Activated CD8-positive, alpha-beta memory T cell treated with anti-CD3 and anti-CD28 coated beads, Interleukin-2, amount 10 ng/mL, durations not matched to agents 7 days and 5 days (primary cell): ENCODE measurements at regions not wholly inside any gene's neighbourhood (a gene's known extent, or its start where the extent isn't known, plus 50 kb on each side); places are given as distances from the start of the nearest gene placed in this dataset.

ENCODE experiments used
- ATAC-seq: fragments of 150-1000 bp; cut with Tn5 transposase; one replicate; pipeline ENCODE4 v1.10.0; 2021; ENCODE audit warnings: moderate library complexity
- CTCF ChIA-PET: fragments of 350-600 bp; sonication (Branson Sonifier 250); formaldehyde crosslinking; loops from one replicate; lab custom pipeline; 2021; ENCODE audit warnings: antibody characterized with exemption; lab: Charles Lee
- DNase-seq: peaks from one replicate; pipeline ENCODE4 v3.0.0-alpha.2; 2020
- H3K27ac Mint-ChIP-seq: one replicate; pipeline ENCODE4 v1.8.0; 2021; ENCODE audit warnings: mild to moderate bottlenecking, mixed read lengths
- H3K27me3 Mint-ChIP-seq: one replicate; pipeline ENCODE4 v1.8.0; 2021; ENCODE audit warnings: mixed read lengths
- H3K36me3 Mint-ChIP-seq: one replicate; pipeline ENCODE4 v1.8.0; 2021; ENCODE audit warnings: mild to moderate bottlenecking, mixed read lengths
- H3K4me1 Mint-ChIP-seq: one replicate; pipeline ENCODE4 v1.8.0; 2021; ENCODE audit warnings: mixed read lengths
- H3K4me3 Mint-ChIP-seq: one replicate; pipeline ENCODE4 v1.8.0; 2021; ENCODE audit warnings: mild to moderate bottlenecking, moderate library complexity, mixed read lengths
- H3K9me3 Mint-ChIP-seq: one replicate; pipeline ENCODE4 v1.8.0; 2022; ENCODE audit warnings: low read depth, mixed read lengths

- Mint-ChIP-seq H3K27ac (no peak overlapping the region), H3K27me3 (peaks cover 2% of the 10 kb centered on the region), H3K4me1 (peaks cover 2% of the 10 kb centered on the region), H3K36me3 (no peaks in the 10 kb centered on the region), H3K4me3 (no peak overlapping the region), H3K9me3 (no peaks in the 10 kb centered on the region)
- ATAC-seq (no peak), DNase-seq (no peak)
- CTCF ChIA-PET: interaction anchor here (1.3 kb wide), 1 partner anchor 480 kb away, joined by 3 read pairs; no protein-coding TSS in a partner anchor
Observed at GRCh38 chr2:12534646-12535263, 182.0 kb upstream of the TRIB2 start.

DNA sequence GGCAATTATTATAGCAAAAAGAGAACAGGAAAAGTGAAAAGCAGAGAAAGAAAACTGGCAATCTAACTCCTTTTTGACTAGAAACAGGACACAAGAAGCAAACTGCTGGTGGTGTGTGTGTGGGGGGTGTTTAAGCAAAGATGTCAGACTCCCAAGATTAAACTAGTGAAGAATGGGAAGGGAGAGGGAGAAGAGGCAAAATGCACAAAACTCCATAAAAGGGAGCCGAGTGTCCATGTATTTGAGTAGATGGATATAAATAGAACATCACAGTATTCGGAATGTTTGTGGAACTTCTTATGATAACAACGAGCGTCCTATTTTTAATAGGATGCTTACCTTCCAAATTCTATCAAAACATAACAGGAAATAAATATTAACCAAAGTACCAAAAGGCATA is 179.8 kb upstream of the TRIB2 start:
- CTCF ChIA-PET: no interaction called here
- no peak overlapping the region for H3K27ac Mint-ChIP-seq
- H3K27me3 Mint-ChIP-seq: peaks cover 2% of the 10 kb centered on the region
- no peak overlapping the region for H3K4me3 Mint-ChIP-seq
- H3K9me3 Mint-ChIP-seq: no peaks in the 10 kb centered on the region
- ATAC-seq: no peak
- no peaks in the 10 kb centered on the region for H3K36me3 Mint-ChIP-seq
- no peak for DNase-seq
- peaks cover 2% of the 10 kb centered on the region for H3K4me1 Mint-ChIP-seq

DNA sequence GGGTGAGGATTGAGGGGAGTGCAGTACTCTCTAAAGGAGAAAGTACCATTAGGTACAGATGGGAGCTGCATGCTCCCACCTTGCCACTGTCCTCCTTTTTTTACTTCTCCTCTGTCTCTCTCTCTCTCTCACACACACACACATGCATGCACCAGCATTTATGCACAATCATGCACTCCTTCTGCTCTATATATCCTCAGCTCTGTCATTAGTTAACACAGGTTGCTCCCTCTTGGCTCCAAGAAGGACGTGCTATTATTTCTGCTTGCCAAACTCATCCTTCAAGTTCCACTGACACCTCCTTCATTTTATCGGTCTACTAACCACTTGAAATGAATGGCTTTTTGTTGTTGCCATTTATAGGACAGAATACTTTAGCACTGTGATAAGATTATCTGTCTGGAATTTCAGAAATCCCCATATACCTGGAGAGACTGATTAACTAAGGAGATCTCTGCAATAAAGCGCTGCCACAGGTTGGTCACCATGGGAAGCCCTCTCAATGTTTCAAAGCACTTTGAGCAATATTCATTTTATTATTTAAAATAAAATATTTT is 178.5 kb upstream of the TRIB2 start:
- H3K27me3 Mint-ChIP-seq: peaks cover 2% of the 10 kb centered on the region
- H3K36me3 Mint-ChIP-seq: no peaks in the 10 kb centered on the region
- no peak for DNase-seq
- H3K27ac Mint-ChIP-seq: no peak overlapping the region
- ATAC-seq: no peak
- H3K4me1 Mint-ChIP-seq: peaks cover 2% of the 10 kb centered on the region
- no peak overlapping the region for H3K4me3 Mint-ChIP-seq
- no peaks in the 10 kb centered on the region for H3K9me3 Mint-ChIP-seq
- CTCF ChIA-PET: no interaction called here

DNA sequence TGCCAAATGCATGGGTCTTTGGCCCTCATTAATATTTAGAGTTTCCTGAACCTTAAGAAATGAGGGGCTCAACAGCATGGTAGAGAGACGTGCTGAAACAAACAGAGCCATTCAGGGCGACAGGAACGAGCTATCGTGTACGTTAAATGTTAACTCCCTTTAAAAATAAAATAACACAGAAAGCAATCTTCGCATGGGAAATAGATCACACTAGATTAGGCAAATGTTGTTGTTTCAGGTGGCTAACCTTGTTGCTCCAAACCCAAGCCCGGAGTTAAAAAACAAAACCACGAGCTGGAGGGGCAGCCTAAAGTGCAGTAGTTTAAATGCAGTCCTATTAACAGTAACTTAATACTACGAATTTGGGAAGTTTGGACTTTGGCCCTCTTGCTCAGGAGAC is 177.4 kb upstream of the TRIB2 start:
- peaks cover 2% of the 10 kb centered on the region for H3K27me3 Mint-ChIP-seq
- H3K4me1 Mint-ChIP-seq: no peaks in the 10 kb centered on the region
- no peak for DNase-seq
- no peaks in the 10 kb centered on the region for H3K9me3 Mint-ChIP-seq
- no peak overlapping the region for H3K27ac Mint-ChIP-seq
- no peak overlapping the region for H3K4me3 Mint-ChIP-seq
- H3K36me3 Mint-ChIP-seq: no peaks in the 10 kb centered on the region
- ATAC-seq: no peak
- CTCF ChIA-PET: no interaction called here

DNA sequence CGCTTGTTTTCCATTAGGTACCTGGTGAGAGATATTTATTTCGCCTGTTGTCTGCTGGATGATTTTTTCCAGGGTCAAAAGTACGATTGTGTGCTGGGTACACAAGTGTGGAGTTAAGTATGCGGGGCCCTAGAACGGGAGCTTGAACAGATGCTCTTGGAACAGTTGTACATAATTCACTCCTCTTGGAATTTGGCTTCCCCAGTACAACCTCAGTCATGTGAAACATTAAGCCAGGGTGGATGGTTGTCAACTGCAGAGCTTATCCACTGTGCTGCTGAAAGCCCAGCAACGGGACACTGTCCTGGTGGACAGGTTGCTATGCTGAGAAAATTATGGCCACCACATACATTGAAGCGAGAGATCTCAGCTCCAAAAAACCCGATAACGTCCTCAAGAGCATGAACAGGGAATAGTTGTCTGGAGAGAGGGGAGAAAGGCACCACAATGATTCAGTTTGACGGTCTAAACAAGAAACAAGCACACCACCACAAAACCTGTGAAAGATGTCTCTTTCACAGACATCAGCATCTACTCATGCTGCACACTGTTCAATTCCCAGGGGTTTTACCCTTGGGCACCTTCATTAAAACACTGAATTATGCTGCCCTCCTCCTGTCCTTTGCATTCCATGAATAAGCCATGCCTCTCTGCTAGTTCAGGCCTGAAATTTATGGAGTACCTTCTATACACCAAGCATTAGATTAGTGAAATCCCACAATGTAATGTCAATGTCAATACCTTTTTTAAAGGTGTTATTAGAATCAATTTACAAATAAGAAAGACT is 176.8 kb upstream of the TRIB2 start:
- Mint-ChIP-seq H3K27ac (no peak overlapping the region), H3K27me3 (peaks cover under 1% of the 10 kb centered on the region), H3K4me1 (no peaks in the 10 kb centered on the region), H3K9me3 (no peaks in the 10 kb centered on the region), H3K36me3 (no peaks in the 10 kb centered on the region), H3K4me3 (no peak overlapping the region)
- CTCF ChIA-PET: no interaction called here
- no peak for DNase-seq
- no peak for ATAC-seq

GRCh38 chr2:12543076-12543977 is 173.4 kb upstream of the TRIB2 start:
- no peaks in the 10 kb centered on the region for H3K36me3 Mint-ChIP-seq
- no peak for DNase-seq
- H3K27ac Mint-ChIP-seq: no peak overlapping the region
- H3K4me1 Mint-ChIP-seq: no peaks in the 10 kb centered on the region
- H3K9me3 Mint-ChIP-seq: no peaks in the 10 kb centered on the region
- ATAC-seq: no peak
- CTCF ChIA-PET: interaction anchor here (1.3 kb wide), 1 partner anchor 12 kb away, joined by 3 read pairs; no protein-coding TSS in a partner anchor
- no peaks in the 10 kb centered on the region for H3K27me3 Mint-ChIP-seq
- no peak overlapping the region for H3K4me3 Mint-ChIP-seq

GRCh38 chr2:12543978-12544558 is 172.7 kb upstream of the TRIB2 start:
- Mint-ChIP-seq H3K27ac (no peak overlapping the region), H3K9me3 (no peaks in the 10 kb centered on the region), H3K27me3 (no peaks in the 10 kb centered on the region), H3K4me1 (no peaks in the 10 kb centered on the region), H3K4me3 (no peak overlapping the region), H3K36me3 (no peaks in the 10 kb centered on the region)
- DNase-seq (no peak), ATAC-seq (no peak)
- CTCF ChIA-PET: interaction anchor here (1.3 kb wide), 1 partner anchor 11 kb away, joined by 3 read pairs; no protein-coding TSS in a partner anchor

DNA sequence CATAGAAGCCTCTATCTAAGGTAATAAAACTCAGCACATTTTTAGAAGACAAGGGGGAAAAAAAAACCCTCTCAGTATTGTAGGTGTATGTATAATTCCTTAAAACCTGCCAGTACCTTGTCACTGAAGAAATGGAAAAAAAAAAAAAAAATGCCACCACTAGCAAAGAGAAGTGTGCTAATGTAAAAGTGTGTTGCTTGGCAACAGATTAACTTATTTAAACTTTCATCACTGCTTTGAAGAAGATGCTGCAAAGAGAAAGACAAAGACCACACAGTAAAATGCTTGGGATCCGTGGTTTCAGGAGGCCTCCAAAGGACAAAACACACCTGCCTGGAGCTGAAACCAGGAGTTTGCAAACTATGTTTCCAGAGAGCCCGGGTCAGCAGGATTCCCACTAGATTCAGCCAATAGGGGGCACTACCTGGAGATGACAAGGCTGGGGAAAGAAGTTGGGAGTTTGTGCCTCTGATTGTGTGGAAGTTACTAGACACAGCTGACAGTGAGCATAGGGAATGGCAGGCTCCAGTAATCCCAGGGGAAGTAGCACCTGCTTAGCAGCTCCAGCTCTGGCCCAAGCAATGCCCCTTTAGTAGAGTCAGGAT is 169.1 kb upstream of the TRIB2 start:
- Mint-ChIP-seq H3K36me3 (no peaks in the 10 kb centered on the region), H3K4me1 (no peaks in the 10 kb centered on the region), H3K27me3 (no peaks in the 10 kb centered on the region), H3K4me3 (no peak overlapping the region), H3K9me3 (no peaks in the 10 kb centered on the region), H3K27ac (no peak overlapping the region)
- ATAC-seq (no peak), DNase-seq (no peak)
- CTCF ChIA-PET: no interaction called here

- Mint-ChIP-seq H3K36me3 (peaks cover 2% of the 10 kb centered on the region), H3K4me3 (no peak overlapping the region), H3K4me1 (no peaks in the 10 kb centered on the region), H3K9me3 (no peaks in the 10 kb centered on the region), H3K27me3 (no peaks in the 10 kb centered on the region), H3K27ac (no peak overlapping the region)
- ATAC-seq: no peak
- CTCF ChIA-PET: interaction anchor here (1.6 kb wide), 1 partner anchor 15 kb away, joined by 4 read pairs; no protein-coding TSS in a partner anchor
- DNase-seq: no peak
Observed at GRCh38 chr2:12548906-12549305, 167.8 kb upstream of the TRIB2 start.

DNA sequence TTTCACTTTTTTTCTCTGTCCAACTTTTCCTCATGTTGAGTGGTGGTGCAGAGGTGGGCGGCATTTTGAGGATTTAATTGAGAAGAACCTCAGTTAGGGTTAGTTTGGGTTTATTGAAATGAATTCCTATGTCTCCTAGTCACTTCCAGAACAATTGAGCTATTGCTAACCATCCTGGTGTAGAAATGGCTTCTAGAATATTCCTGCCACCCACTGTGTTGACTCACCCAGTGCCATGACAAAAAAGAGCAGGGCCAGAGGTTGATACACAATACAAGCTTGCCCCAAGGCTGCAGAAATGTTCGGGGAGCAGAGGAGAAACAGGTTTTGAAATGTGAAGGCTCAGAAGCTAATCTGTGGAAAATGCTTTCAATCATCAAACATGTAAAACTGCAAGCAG is 167.1 kb upstream of the TRIB2 start:
- Mint-ChIP-seq H3K9me3 (no peaks in the 10 kb centered on the region), H3K27ac (no peak overlapping the region), H3K27me3 (no peaks in the 10 kb centered on the region), H3K4me1 (peaks cover 5% of the 10 kb centered on the region), H3K4me3 (no peak overlapping the region), H3K36me3 (peaks cover 2% of the 10 kb centered on the region)
- ATAC-seq (no peak), DNase-seq (no peak)
- CTCF ChIA-PET: interaction anchor here (1.6 kb wide), 1 partner anchor 14 kb away, joined by 4 read pairs; no protein-coding TSS in a partner anchor

GRCh38 chr2:12552092-12552491 is 164.6 kb upstream of the TRIB2 start:
- Mint-ChIP-seq H3K36me3 (peaks cover 2% of the 10 kb centered on the region), H3K27me3 (no peaks in the 10 kb centered on the region), H3K4me3 (no peak overlapping the region), H3K9me3 (no peaks in the 10 kb centered on the region), H3K4me1 (peaks cover 24% of the 10 kb centered on the region), H3K27ac (no peak overlapping the region)
- CTCF ChIA-PET: no interaction called here
- DNase-seq (no peak), ATAC-seq (no peak)

GRCh38 chr2:12554224-12555011 is 162.3 kb upstream of the TRIB2 start:
- Mint-ChIP-seq H3K4me3 (no peak overlapping the region), H3K4me1 (peaks cover 26% of the 10 kb centered on the region), H3K36me3 (peaks cover 2% of the 10 kb centered on the region), H3K27ac (no peak overlapping the region), H3K9me3 (no peaks in the 10 kb centered on the region), H3K27me3 (no peaks in the 10 kb centered on the region)
- ATAC-seq (no peak), DNase-seq (no peak)
- CTCF ChIA-PET: interaction anchor here (1.1 to 1.4 kb wide), 2 partner anchors 10 to 12 kb away, joined by 3 read pairs; no protein-coding TSS in a partner anchor
